Lower leg skin (tissue), 4 donors: ENCODE measurements at regions not wholly inside any gene's neighbourhood (a gene's known extent, or its start where the extent isn't known, plus 50 kb on each side); places are given as distances from the start of the nearest gene placed in this dataset.

Source experiments
- DNase-seq, 2 donors: peaks; one replicate each; pipeline ENCODE4 v3.0.0-alpha.2; 2019; ENCODE audit warnings: low spot score in 2 of 2
- H3K4me3 ChIP-seq: fragments of 200-600 bp; sonication (generic); 2 replicates; pipeline ENCODE4 v1.5.1; 2017; ENCODE audit warnings: mild to moderate bottlenecking, low read depth; ENCODE audit not compliant: poor library complexity, severe bottlenecking
- POLR2A ChIP-seq, 2 donors: fragments of 450-650 bp; IDR thresholded peaks; one replicate each; pipeline ENCODE4 v1.6.1; 2016 to 2017; ENCODE audit warnings: antibody characterized with exemption in 2 of 2, mild to moderate bottlenecking in 1 of 2, moderate library complexity in 1 of 2
- WGBS, 2 donors: methylation state at CpG; one replicate each; pipeline ENCODE4 v1.1.5; 2018; 5-methylcytosine and 5-hydroxymethylcytosine counted together
- intact Hi-C: fragments of 100-400 bp; cut with DNase I; formaldehyde crosslinking; loops from one replicate; pipeline ENCODE4 v1.15.0; 2023; ENCODE audit warnings: low total_unique reads
- TF ChIP-seq, protein P1 (sequence below), 3 donors: fragments of 450-650 bp; IDR thresholded peaks; one replicate each; pipeline ENCODE4 v1.5.1; 2016; ENCODE audit warnings: antibody characterized with exemption in 3 of 3, mild to moderate bottlenecking in 3 of 3, moderate library complexity in 2 of 3

GRCh38 chr4:12889054-12889453, 595.1 kb downstream of the RAB28 start:
- no peak overlapping the region for H3K4me3 ChIP-seq
- 24% methylated on average over 3 of the region's 3 CpGs for WGBS, 2 donors
- peak in 1 of 2 donors; percentile 28 for DNase-seq
- intact Hi-C loops, result no loop called here
- TF ChIP-seq POLR2A (IDR thresholded peaks at IDR 0.05), result no peak
- TF ChIP-seq, protein P1, sequence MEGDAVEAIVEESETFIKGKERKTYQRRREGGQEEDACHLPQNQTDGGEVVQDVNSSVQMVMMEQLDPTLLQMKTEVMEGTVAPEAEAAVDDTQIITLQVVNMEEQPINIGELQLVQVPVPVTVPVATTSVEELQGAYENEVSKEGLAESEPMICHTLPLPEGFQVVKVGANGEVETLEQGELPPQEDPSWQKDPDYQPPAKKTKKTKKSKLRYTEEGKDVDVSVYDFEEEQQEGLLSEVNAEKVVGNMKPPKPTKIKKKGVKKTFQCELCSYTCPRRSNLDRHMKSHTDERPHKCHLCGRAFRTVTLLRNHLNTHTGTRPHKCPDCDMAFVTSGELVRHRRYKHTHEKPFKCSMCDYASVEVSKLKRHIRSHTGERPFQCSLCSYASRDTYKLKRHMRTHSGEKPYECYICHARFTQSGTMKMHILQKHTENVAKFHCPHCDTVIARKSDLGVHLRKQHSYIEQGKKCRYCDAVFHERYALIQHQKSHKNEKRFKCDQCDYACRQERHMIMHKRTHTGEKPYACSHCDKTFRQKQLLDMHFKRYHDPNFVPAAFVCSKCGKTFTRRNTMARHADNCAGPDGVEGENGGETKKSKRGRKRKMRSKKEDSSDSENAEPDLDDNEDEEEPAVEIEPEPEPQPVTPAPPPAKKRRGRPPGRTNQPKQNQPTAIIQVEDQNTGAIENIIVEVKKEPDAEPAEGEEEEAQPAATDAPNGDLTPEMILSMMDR (IDR thresholded peaks at IDR 0.05), result no peak

GRCh38 chr4:12884846-12885796, 599.0 kb downstream of the RAB28 start:
- no peak for TF ChIP-seq POLR2A (IDR thresholded peaks at IDR 0.05)
- TF ChIP-seq, protein P1 (IDR thresholded peaks at IDR 0.05), result no peak
- DNase-seq, result no peak
- no peak overlapping the region for H3K4me3 ChIP-seq
- intact Hi-C loops, result no loop called here
- WGBS, 2 donors, result 41 to 49% methylated on average over 20 of the region's 20 CpGs

DNA sequence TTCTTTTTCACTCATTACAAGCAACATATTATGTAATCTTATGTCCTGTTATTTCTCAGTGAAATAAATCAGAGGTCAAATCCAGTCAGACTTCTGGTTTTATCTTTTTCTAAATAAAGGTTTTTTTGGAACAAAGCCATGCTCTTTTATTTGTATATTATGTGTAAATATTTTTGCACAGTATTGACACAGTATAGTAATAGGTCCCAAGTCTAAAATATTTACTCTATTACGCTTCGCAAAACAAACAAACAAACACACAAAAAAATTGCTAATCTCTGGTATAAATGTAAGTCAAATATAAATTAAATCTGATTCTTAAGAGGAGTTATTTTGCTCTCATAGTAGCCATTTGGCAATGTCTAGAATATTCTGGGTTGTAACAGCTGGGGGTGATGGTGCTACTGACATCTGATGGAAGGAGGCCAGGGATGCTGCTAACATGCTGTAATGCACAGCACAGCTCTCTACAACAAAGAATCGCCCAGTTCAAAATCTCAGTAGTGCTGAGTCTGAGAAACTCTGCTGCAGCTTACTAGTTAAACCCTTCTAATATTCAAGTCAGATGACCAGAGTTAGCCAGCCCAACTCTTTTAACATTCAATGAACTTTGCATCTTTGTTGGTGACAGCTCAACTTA, 602.1 kb downstream of the RAB28 start:
- DNase-seq, result no peak
- WGBS, 2 donors, result 84 to 92% methylated on average over 3 of the region's 3 CpGs
- TF ChIP-seq, protein P1 (IDR thresholded peaks at IDR 0.05), result no peak
- TF ChIP-seq POLR2A (IDR thresholded peaks at IDR 0.05), result no peak

DNA sequence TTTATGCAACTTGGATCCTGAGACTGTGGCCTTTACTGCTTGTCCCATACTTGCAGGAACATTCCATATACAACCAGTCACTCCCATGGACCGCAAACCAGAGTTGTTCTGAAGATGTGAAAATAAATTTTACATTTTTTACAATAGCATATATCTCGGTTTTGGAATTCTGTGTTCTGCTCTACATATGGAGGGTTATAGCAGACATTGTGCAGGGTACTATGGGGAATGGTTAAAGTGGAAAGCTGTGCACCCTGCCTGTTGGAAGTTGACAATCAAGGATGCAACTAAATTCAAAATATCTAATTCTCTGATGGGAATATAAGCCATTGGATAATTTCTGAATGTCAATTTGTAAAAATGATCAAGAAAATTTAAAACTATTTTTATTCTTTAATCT, 603.3 kb downstream of the RAB28 start:
- 95 to 96% methylated on average over 2 of the region's 2 CpGs for WGBS, 2 donors
- intact Hi-C loops, result no loop called here
- H3K4me3 ChIP-seq, result no peak overlapping the region
- TF ChIP-seq, protein P1 (IDR thresholded peaks at IDR 0.05), result no peak
- no peak for TF ChIP-seq POLR2A (IDR thresholded peaks at IDR 0.05)
- DNase-seq, result no peak

More for the DNA sequence above, 602.1 kb downstream of the RAB28 start:
- no peak overlapping the region for H3K4me3 ChIP-seq
- intact Hi-C loops, result no loop called here

- WGBS, 2 donors, result 72 to 80% methylated on average over 5 of the region's 5 CpGs
- H3K4me3 ChIP-seq, result no peak overlapping the region
- intact Hi-C loops, result no loop called here
- TF ChIP-seq, protein P1 (IDR thresholded peaks at IDR 0.05), result no peak
- TF ChIP-seq POLR2A (IDR thresholded peaks at IDR 0.05), result no peak
- no peak for DNase-seq
These were observed 604.6 kb downstream of the RAB28 start for GRCh38 chr4:12879496-12879895.
